ENCODE measurements at regions not wholly inside any gene's neighbourhood (a gene's known extent, or its start where the extent isn't known, plus 50 kb on each side); places are given as distances from the start of the nearest gene placed in this dataset.

- no peaks in the 10 kb centered on the region for H3K27me3 ChIP-seq (ENCODE audit: control insufficient read depth in 2 of 2, insufficient read depth in 2 of 2, low read length in 2 of 2)
- Mint-ChIP-seq H3K27ac (no peak overlapping the region), H3K36me3 (peaks cover 0 to 5% (median 3%) of the 10 kb centered on the region in 5 donors), H3K4me3 (no peak overlapping the region), H3K4me1 (no peaks in the 10 kb centered on the region), H3K9me3 (peaks cover 0 to 4% (median 0%) of the 10 kb centered on the region in 11 donors), H3K27me3 (peaks cover 0 to 19% (median 4%) of the 10 kb centered on the region in 5 donors)
- no peak overlapping the region for H3K4me3 ChIP-seq (ENCODE audit: low read length)
- H3K9me3 ChIP-seq (ENCODE audit: control insufficient read depth in 2 of 3, low read length in 3 of 3): no peaks in the 10 kb centered on the region
- no peaks in the 10 kb centered on the region for H3K36me3 ChIP-seq (ENCODE audit: control insufficient read depth in 2 of 3, insufficient read depth in 3 of 3, low read length in 3 of 3)
- no peak overlapping the region for H3K27ac ChIP-seq (ENCODE audit: low read depth, low read length)
- DNase-seq: no peak
- intact Hi-C loops (cut with micrococcal nuclease): no loop called here
- CTCF ChIA-PET: interaction anchor here (0.5 kb wide), 1 partner anchor 798 kb away, joined by 3 read pairs; no protein-coding TSS in a partner anchor
- no peaks in the 10 kb centered on the region for H3K4me1 ChIP-seq (ENCODE audit: control insufficient read depth in 2 of 2, insufficient read depth in 2 of 2, low read length in 2 of 2)
- no peak for ATAC-seq
- POLR2A ChIA-PET: no interaction called here
Measured at GRCh38 chr1:213324859-213325258, 273.8 kb downstream of the RPS6KC1 start.

DNA sequence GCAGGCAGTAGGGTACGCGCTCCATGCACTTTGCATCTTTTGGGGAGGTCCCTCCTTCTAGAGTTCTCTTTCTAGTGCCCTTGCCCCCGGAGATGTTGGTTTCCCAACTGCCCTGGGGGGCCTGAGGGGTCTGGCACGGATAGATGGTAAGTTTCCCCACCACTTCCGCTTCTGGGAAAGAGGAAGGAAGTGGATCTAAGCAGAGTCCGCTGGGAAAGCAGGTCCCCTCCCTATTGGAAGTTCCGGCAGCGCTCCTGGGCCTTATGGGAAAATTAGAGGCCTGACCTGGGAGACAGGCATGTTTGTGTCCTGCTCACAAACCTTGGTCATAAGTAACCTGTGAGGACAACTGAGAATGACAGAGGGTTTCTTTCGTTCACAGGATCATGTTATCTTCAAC is 274.4 kb downstream of the RPS6KC1 start:
- H3K27ac Mint-ChIP-seq: no peak overlapping the region
- Histone ChIP-seq H3K36me3 (ENCODE audit: control insufficient read depth in 2 of 3, insufficient read depth in 3 of 3, low read length in 3 of 3) (no peaks in the 10 kb centered on the region), H3K4me3 (ENCODE audit: low read length) (no peak overlapping the region), H3K9me3 (ENCODE audit: control insufficient read depth in 2 of 3, low read length in 3 of 3) (no peaks in the 10 kb centered on the region), H3K27ac (ENCODE audit: low read depth, low read length) (no peak overlapping the region), H3K27me3 (ENCODE audit: control insufficient read depth in 2 of 2, insufficient read depth in 2 of 2, low read length in 2 of 2) (no peaks in the 10 kb centered on the region), H3K4me1 (ENCODE audit: control insufficient read depth in 2 of 2, insufficient read depth in 2 of 2, low read length in 2 of 2) (no peaks in the 10 kb centered on the region)
- peaks cover 0 to 4% (median 0%) of the 10 kb centered on the region in 11 donors for H3K9me3 Mint-ChIP-seq
- peaks cover 0 to 1% (median 0%) of the 10 kb centered on the region in 7 donors for H3K4me1 Mint-ChIP-seq
- peaks cover 0 to 5% (median 3%) of the 10 kb centered on the region in 5 donors for H3K36me3 Mint-ChIP-seq
- intact Hi-C loops (cut with micrococcal nuclease): no loop called here
- H3K27me3 Mint-ChIP-seq: peaks cover 0 to 24% (median 7%) of the 10 kb centered on the region in 5 donors
- ChIA-PET CTCF (no interaction called here), POLR2A (no interaction called here)
- DNase-seq (no peak), ATAC-seq (no peak)
- no peak overlapping the region for H3K4me3 Mint-ChIP-seq

DNA sequence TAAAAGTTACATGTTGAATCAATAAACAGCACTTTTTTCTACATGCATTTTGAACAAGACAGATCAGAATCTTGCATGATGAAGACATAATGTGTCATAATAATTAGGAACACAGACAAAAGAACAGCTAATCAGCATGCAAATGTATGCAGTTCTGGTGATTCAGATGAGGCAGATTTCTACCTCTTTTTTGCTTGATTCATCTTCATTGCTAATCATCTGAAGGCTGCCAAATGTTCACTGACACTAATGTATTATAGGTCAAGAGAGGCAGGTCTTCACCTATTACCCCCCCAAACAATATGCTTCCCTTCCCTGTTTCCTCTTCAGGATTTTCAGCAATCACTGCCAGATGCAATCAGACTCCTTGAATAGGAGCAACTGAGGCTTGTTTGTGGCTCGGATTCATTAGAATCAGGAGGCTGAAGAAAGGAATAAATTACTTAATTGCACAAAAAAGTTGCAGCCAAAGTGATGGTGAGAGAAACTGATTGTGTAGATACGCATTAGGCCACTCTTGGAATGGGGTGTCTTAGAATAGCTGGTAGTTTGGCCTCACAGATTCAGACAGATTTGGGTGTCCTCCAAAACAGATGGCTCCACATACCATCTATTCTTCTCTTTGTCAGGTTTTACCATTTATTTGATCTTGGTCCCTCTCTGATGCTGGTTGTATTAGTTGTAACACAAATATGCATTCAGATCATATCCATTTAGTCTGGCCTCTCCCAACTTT is 275.4 kb downstream of the RPS6KC1 start:
- peaks cover 0 to 3% (median 3%) of the 10 kb centered on the region in 5 donors for H3K36me3 Mint-ChIP-seq
- intact Hi-C loops (cut with micrococcal nuclease): no loop called here
- peaks cover 0 to 1% (median 0%) of the 10 kb centered on the region in 7 donors for H3K4me1 Mint-ChIP-seq
- peaks cover 0 to 24% (median 8%) of the 10 kb centered on the region in 5 donors for H3K27me3 Mint-ChIP-seq
- ATAC-seq (no peak), DNase-seq (no peak)
- H3K27ac Mint-ChIP-seq: no peak overlapping the region
- ChIA-PET POLR2A (no interaction called here), CTCF (no interaction called here)
- Histone ChIP-seq H3K27me3 (ENCODE audit: control insufficient read depth in 2 of 2, insufficient read depth in 2 of 2, low read length in 2 of 2) (no peaks in the 10 kb centered on the region), H3K27ac (ENCODE audit: low read depth, low read length) (no peak overlapping the region), H3K36me3 (ENCODE audit: control insufficient read depth in 2 of 3, insufficient read depth in 3 of 3, low read length in 3 of 3) (no peaks in the 10 kb centered on the region), H3K9me3 (ENCODE audit: control insufficient read depth in 2 of 3, low read length in 3 of 3) (no peaks in the 10 kb centered on the region), H3K4me1 (ENCODE audit: control insufficient read depth in 2 of 2, insufficient read depth in 2 of 2, low read length in 2 of 2) (no peaks in the 10 kb centered on the region), H3K4me3 (ENCODE audit: low read length) (no peak overlapping the region)
- no peak overlapping the region for H3K4me3 Mint-ChIP-seq
- peaks cover 0 to 3% (median 0%) of the 10 kb centered on the region in 11 donors for H3K9me3 Mint-ChIP-seq

GRCh38 chr1:213327017-213327667 is 276.1 kb downstream of the RPS6KC1 start:
- ChIA-PET POLR2A (no interaction called here), CTCF (no interaction called here)
- no peak overlapping the region for H3K27ac ChIP-seq (ENCODE audit: low read depth, low read length)
- H3K9me3 ChIP-seq (ENCODE audit: control insufficient read depth in 2 of 3, low read length in 3 of 3): no peaks in the 10 kb centered on the region
- ATAC-seq: peak; percentile 26
- Mint-ChIP-seq H3K36me3 (no peaks in the 10 kb centered on the region), H3K4me1 (peaks cover 0 to 1% (median 0%) of the 10 kb centered on the region in 7 donors), H3K4me3 (no peak overlapping the region), H3K27me3 (peaks cover 0 to 24% (median 8%) of the 10 kb centered on the region in 5 donors), H3K9me3 (no peaks in the 10 kb centered on the region), H3K27ac (no peak overlapping the region)
- no peak overlapping the region for H3K4me3 ChIP-seq (ENCODE audit: low read length)
- no peak for DNase-seq
- no peaks in the 10 kb centered on the region for H3K27me3 ChIP-seq (ENCODE audit: control insufficient read depth in 2 of 2, insufficient read depth in 2 of 2, low read length in 2 of 2)
- intact Hi-C loops (cut with micrococcal nuclease): no loop called here
- no peaks in the 10 kb centered on the region for H3K4me1 ChIP-seq (ENCODE audit: control insufficient read depth in 2 of 2, insufficient read depth in 2 of 2, low read length in 2 of 2)
- no peaks in the 10 kb centered on the region for H3K36me3 ChIP-seq (ENCODE audit: control insufficient read depth in 2 of 3, insufficient read depth in 3 of 3, low read length in 3 of 3)

- Histone ChIP-seq H3K4me1 (ENCODE audit: control insufficient read depth in 2 of 2, insufficient read depth in 2 of 2, low read length in 2 of 2) (no peaks in the 10 kb centered on the region), H3K36me3 (ENCODE audit: control insufficient read depth in 2 of 3, insufficient read depth in 3 of 3, low read length in 3 of 3) (no peaks in the 10 kb centered on the region), H3K4me3 (ENCODE audit: low read length) (no peak overlapping the region), H3K27ac (ENCODE audit: low read depth, low read length) (no peak overlapping the region), H3K27me3 (ENCODE audit: control insufficient read depth in 2 of 2, insufficient read depth in 2 of 2, low read length in 2 of 2) (no peaks in the 10 kb centered on the region), H3K9me3 (ENCODE audit: control insufficient read depth in 2 of 3, low read length in 3 of 3) (no peaks in the 10 kb centered on the region)
- POLR2A ChIA-PET: no interaction called here
- ATAC-seq (no peak), DNase-seq (no peak)
- CTCF ChIA-PET: no interaction called here
- Mint-ChIP-seq H3K36me3 (no peaks in the 10 kb centered on the region), H3K27me3 (peaks cover 0 to 28% (median 8%) of the 10 kb centered on the region in 5 donors), H3K4me3 (no peak overlapping the region), H3K9me3 (no peaks in the 10 kb centered on the region), H3K4me1 (peaks cover 0 to 1% (median 0%) of the 10 kb centered on the region in 7 donors), H3K27ac (no peak overlapping the region)
- intact Hi-C loops (cut with micrococcal nuclease): no loop called here
Measured at GRCh38 chr1:213329406-213330008, 278.5 kb downstream of the RPS6KC1 start.

DNA sequence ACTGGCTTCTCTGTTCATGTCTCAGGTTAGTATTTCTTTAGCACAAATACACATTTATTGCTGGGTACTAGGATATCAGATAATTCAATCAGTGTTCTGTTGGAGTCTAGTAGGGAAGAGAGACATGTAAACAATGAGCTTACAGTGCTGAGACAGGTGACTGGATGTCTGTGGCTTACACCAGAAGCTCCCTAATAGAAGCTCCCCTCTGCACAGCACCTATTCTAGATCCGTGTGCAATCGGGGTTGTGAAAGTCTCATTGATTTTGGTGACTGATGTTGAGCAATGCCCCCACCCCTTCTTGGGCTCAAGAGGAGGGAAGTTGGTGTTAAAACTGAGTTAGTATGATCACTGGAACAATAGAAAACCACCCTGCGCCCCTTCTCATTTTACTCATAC is 279.2 kb downstream of the RPS6KC1 start:
- H3K36me3 Mint-ChIP-seq: no peaks in the 10 kb centered on the region
- H3K9me3 ChIP-seq (ENCODE audit: control insufficient read depth in 2 of 3, low read length in 3 of 3): no peaks in the 10 kb centered on the region
- no peak overlapping the region for H3K27ac ChIP-seq (ENCODE audit: low read depth, low read length)
- peak overlapping the region in 1 of 9 donors; percentile 17 for H3K27ac Mint-ChIP-seq
- H3K4me1 ChIP-seq (ENCODE audit: control insufficient read depth in 2 of 2, insufficient read depth in 2 of 2, low read length in 2 of 2): no peaks in the 10 kb centered on the region
- no peaks in the 10 kb centered on the region for H3K36me3 ChIP-seq (ENCODE audit: control insufficient read depth in 2 of 3, insufficient read depth in 3 of 3, low read length in 3 of 3)
- intact Hi-C loops (cut with micrococcal nuclease): no loop called here
- ChIA-PET POLR2A (no interaction called here), CTCF (no interaction called here)
- H3K4me3 ChIP-seq (ENCODE audit: low read length): no peak overlapping the region
- H3K4me3 Mint-ChIP-seq: no peak overlapping the region
- ATAC-seq (no peak), DNase-seq (no peak)
- H3K27me3 ChIP-seq (ENCODE audit: control insufficient read depth in 2 of 2, insufficient read depth in 2 of 2, low read length in 2 of 2): no peaks in the 10 kb centered on the region
- peaks cover 0 to 25% (median 8%) of the 10 kb centered on the region in 5 donors for H3K27me3 Mint-ChIP-seq
- H3K9me3 Mint-ChIP-seq: no peaks in the 10 kb centered on the region
- peaks cover 0 to 1% (median 0%) of the 10 kb centered on the region in 7 donors for H3K4me1 Mint-ChIP-seq

All from naive thymus-derived CD4-positive, alpha-beta T cell (primary cell).